Activated naive CD8-positive, alpha-beta T cell treated with anti-CD3 and anti-CD28 coated beads, Interleukin-2, amount 50 U/mL, for 24 hours (primary cell): ENCODE measurements at regions not wholly inside any gene's neighbourhood (a gene's known extent, or its start where the extent isn't known, plus 50 kb on each side); places are given as distances from the start of the nearest gene placed in this dataset.
"Not testable (repeated sequence)": the region's sequence is repeated elsewhere in the genome, so short reads cannot be mapped to it uniquely, and the experiment has no call there.

ENCODE experiments used
- ATAC-seq: fragments of 150-1000 bp; cut with Tn5 transposase; one replicate; pipeline ENCODE4 v1.10.0; 2021
- DNase-seq: peaks from one replicate; pipeline ENCODE4 v3.0.0; 2021
- H3K27ac Mint-ChIP-seq: one replicate; pipeline ENCODE4 v1.8.0; 2021; ENCODE audit warnings: mild to moderate bottlenecking, mixed read lengths
- H3K27me3 Mint-ChIP-seq: one replicate; pipeline ENCODE4 v1.8.0; 2021; ENCODE audit warnings: mixed read lengths
- H3K36me3 Mint-ChIP-seq: one replicate; pipeline ENCODE4 v1.8.0; 2021; ENCODE audit warnings: low read depth, mixed read lengths
- H3K4me1 Mint-ChIP-seq: one replicate; pipeline ENCODE4 v1.8.0; 2021; ENCODE audit warnings: mixed read lengths
- H3K4me3 Mint-ChIP-seq: one replicate; pipeline ENCODE4 v1.8.0; 2021; ENCODE audit warnings: mild to moderate bottlenecking, moderate library complexity, mixed read lengths
- H3K9me3 Mint-ChIP-seq: one replicate; pipeline ENCODE4 v1.8.0; 2021; ENCODE audit warnings: mixed read lengths

DNA sequence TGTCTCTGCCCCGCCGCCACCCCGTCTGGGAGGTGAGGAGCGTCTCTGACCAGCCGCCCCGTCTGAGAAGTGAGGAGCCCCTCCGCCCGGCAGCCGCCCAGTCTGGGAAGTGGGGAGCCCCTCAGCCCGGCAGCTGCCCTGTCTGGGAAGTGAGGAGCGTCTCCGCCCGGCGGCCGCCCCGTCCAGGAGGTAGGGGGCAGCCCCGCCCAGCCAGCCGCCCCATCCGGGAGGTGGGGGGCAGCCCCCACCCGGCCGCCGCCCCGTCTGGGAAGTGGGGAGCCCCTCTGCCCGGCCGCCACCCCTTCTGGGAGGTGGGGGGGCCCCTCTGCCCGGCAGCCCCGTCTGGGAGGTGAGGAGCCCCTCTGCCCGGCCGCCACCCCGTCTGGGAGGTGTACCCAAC, 59.1 kb upstream of the TENM4 start:
- not testable (repeated sequence) for H3K4me3 Mint-ChIP-seq, H3K4me1 Mint-ChIP-seq, H3K36me3 Mint-ChIP-seq, H3K9me3 Mint-ChIP-seq, H3K27ac Mint-ChIP-seq, ATAC-seq, DNase-seq, H3K27me3 Mint-ChIP-seq

DNA sequence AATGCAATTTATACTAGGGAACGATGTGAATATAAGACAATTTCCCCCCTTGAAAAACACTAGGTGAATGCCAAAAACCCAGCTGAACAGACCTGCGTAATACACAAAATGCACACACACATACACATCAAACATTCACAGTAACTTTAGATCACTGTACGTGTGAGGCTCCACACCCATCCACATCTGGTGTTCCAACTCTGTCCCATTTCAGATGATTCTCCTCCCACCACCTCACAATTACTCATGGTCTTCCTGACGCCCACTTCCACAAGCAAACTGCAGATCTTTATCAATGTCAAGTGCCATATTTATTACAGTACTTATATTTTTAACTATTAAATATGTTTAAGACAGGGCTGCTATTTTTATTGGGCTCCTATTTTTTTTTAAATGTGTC, 57.8 kb upstream of the TENM4 start:
- no peaks in the 10 kb centered on the region for H3K9me3 Mint-ChIP-seq
- peaks cover 14% of the 10 kb centered on the region for H3K27me3 Mint-ChIP-seq
- H3K27ac Mint-ChIP-seq, result no peak overlapping the region
- ATAC-seq (no peak), DNase-seq (no peak)
- no peaks in the 10 kb centered on the region for H3K36me3 Mint-ChIP-seq
- no peaks in the 10 kb centered on the region for H3K4me1 Mint-ChIP-seq
- no peak overlapping the region for H3K4me3 Mint-ChIP-seq

DNA sequence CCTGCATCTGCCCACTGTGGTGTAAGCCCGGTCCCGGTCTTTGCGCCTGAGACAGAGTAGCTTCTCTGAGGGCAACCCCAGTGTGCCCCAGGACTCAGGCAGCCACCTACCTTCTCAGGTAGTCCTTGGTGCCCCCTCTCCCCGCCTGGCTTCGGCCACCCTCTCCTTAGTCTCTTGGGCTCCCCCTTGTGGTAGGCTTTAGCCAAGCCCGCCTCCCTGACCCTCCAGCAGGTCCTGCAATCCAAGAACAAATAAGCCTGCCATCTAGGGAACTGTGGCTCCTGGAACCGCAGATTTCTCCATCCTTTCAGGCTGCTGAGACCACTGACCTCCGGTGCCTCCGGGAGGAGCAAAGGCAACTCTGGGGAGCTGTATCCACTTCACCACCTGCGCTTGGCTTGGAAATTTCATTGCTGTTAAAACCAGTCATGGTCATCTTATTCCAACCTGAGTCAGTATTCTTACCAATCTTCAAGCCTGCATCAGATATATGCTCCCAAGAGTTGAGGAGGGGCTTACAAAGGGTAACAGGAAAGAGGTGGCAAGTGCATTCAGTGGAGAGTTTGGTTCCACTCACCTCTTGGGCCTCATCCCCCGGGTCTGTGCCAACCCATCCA, 52.8 kb upstream of the TENM4 start:
- H3K4me3 Mint-ChIP-seq, result no peak overlapping the region
- no peaks in the 10 kb centered on the region for H3K36me3 Mint-ChIP-seq
- H3K4me1 Mint-ChIP-seq, result no peaks in the 10 kb centered on the region
- peak; percentile 62 for DNase-seq
- no peaks in the 10 kb centered on the region for H3K9me3 Mint-ChIP-seq
- ATAC-seq, result peak; percentile 40
- H3K27ac Mint-ChIP-seq, result no peak overlapping the region
- H3K27me3 Mint-ChIP-seq, result peaks cover 15% of the 10 kb centered on the region

DNA sequence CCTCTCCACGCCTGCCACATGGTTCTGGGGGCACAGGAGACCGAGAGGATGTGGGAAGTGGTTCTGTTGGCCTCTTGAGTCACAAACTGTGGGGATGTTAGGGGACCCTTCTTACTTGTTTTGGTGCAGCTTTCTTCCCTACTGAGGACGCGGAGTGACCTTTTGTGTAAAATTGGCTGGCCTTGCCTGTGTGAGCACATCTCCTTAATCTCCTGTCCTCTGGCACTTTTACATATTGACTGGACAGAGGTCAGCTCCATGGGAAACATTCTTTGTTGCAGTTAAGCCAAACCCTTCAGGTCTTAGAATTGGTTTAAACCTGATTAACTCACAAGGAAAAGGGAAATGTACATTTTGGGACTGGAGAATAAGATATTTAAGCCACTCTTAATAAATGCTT, 51.2 kb upstream of the TENM4 start:
- Mint-ChIP-seq H3K27ac (no peak overlapping the region), H3K9me3 (no peaks in the 10 kb centered on the region), H3K4me3 (no peak overlapping the region), H3K27me3 (peaks cover 15% of the 10 kb centered on the region), H3K4me1 (no peaks in the 10 kb centered on the region), H3K36me3 (no peaks in the 10 kb centered on the region)
- ATAC-seq (no peak), DNase-seq (no peak)
